Caco-2 (cell line): ENCODE measurements at regions not wholly inside any gene's neighbourhood (a gene's known extent, or its start where the extent isn't known, plus 50 kb on each side); places are given as distances from the start of the nearest gene placed in this dataset.

Experiments used
- BruUV-seq: library from RNA; stranded (reverse); fragments of 400-500 nt; replicated peaks from 2 replicates; lab custom pipeline; 2021; lab: Mats Ljungman, UMichigan
- CTCF ChIA-PET: fragments of 300-600 bp; sonication (Branson Sonifier 250); formaldehyde crosslinking; loops from one replicate; lab custom pipeline; 2022; ENCODE audit warnings: antibody characterized with exemption; lab: Charles Lee
- POLR2A ChIA-PET: fragments of 300-600 bp; sonication (Branson Sonifier 250); formaldehyde crosslinking; loops from one replicate; lab custom pipeline; 2022; ENCODE audit warnings: antibody characterized with exemption; lab: Charles Lee
- DNase-seq, 2 experiments: peaks; one replicate each; pipeline versions ENCODE4 v3.0.0 to v3.0.0-alpha.2; 2020 to 2022
- H3K27me3 ChIP-seq: replicated peaks from 2 replicates; pipeline ENCODE4 v1.6.0; 2011; ENCODE audit warnings: low read length; ENCODE audit not compliant: control insufficient read depth, insufficient read depth
- H3K36me3 ChIP-seq: 2 replicates; pipeline ENCODE4 v1.5.1; 2011; ENCODE audit warnings: low read length; ENCODE audit not compliant: control insufficient read depth, insufficient read depth
- H3K4me1 ChIP-seq: fragments of 250-450 bp; sonication (Bioruptor Pico); 2 replicates; pipeline ENCODE4 v1.5.1; 2020; ENCODE audit warnings: mild to moderate bottlenecking
- H3K4me3 ChIP-seq: 2 replicates; pipeline ENCODE4 v1.5.1; 2011; ENCODE audit warnings: low read depth, mild to moderate bottlenecking, control low read depth, low read length
- H3K9me3 ChIP-seq: fragments of 250-450 bp; sonication (Bioruptor Pico); 2 replicates; pipeline ENCODE4 v1.5.1; 2020; ENCODE audit warnings: mild to moderate bottlenecking, moderate library complexity
- H3K27ac Mint-ChIP-seq: one replicate; pipeline ENCODE4 v1.8.0; 2022; ENCODE audit warnings: mixed read lengths; ENCODE audit not compliant: unreplicated experiment
- H3K27me3 Mint-ChIP-seq: one replicate; pipeline ENCODE4 v1.8.0; 2022; ENCODE audit warnings: mixed read lengths; ENCODE audit not compliant: insufficient read depth, unreplicated experiment
- H3K36me3 Mint-ChIP-seq: one replicate; pipeline ENCODE4 v1.8.0; 2022; ENCODE audit warnings: mild to moderate bottlenecking, mixed read lengths; ENCODE audit not compliant: insufficient read depth, unreplicated experiment
- H3K4me1 Mint-ChIP-seq: one replicate; pipeline ENCODE4 v1.8.0; 2022; ENCODE audit warnings: low read depth, mixed read lengths; ENCODE audit not compliant: unreplicated experiment
- H3K4me3 Mint-ChIP-seq: one replicate; pipeline ENCODE4 v1.8.0; 2022; ENCODE audit warnings: mild to moderate bottlenecking, moderate library complexity, mixed read lengths; ENCODE audit not compliant: unreplicated experiment
- H3K9me3 Mint-ChIP-seq: one replicate; pipeline ENCODE4 v1.8.0; 2022; ENCODE audit warnings: mixed read lengths; ENCODE audit not compliant: unreplicated experiment
- intact Hi-C: fragments of 100-400 bp; cut with micrococcal nuclease; formaldehyde crosslinking; loops from one replicate; pipeline ENCODE4 v1.10.0; 2022; ENCODE audit not compliant: unreplicated experiment
- TF ChIP-seq, protein P1 (sequence below), 2 experiments: fragments of 200-600 bp in 1 of 2; IDR thresholded peaks; 1 replicate in 1 of 2; 2 replicates in 1 of 2; pipeline versions ENCODE4 v1.5.1 to v1.8.0; 2011 to 2022; ENCODE audit warnings: antibody characterized with exemption in 1 of 2, control low read depth in 1 of 2, inconsistent platforms in 1 of 2, low read depth in 1 of 2, low read length in 1 of 2, mild to moderate bottlenecking in 1 of 2, moderate library complexity in 1 of 2; ENCODE audit not compliant: insufficient read depth in 1 of 2, severe bottlenecking in 1 of 2, unreplicated experiment in 1 of 2

DNA sequence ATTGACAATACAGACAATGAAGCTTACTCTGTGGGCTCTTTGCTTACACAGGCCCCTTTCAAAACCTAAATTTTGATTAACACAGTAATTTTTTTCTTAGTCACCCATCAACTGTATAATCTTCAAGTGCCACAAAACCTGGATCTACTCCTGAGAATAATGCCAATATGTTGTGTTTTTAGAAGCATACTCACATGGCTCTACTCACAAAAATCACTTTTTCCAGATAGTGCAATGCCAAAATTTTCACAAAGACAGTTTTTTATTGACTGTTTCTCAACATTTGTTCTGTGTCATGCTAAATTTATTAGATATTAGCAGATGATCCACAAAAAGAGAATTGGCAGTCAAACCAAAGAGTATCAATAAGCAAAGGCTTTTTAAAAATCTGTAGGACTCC, 493.7 kb upstream of the C1orf87 start:
- H3K4me3 ChIP-seq: no peak overlapping the region
- ChIA-PET POLR2A (no interaction called here), CTCF (no interaction called here)
- no peaks in the 10 kb centered on the region for H3K27me3 ChIP-seq
- no peak for DNase-seq
- no peaks in the 10 kb centered on the region for H3K36me3 ChIP-seq
- intact Hi-C loops: no loop called here
- Mint-ChIP-seq H3K9me3 (no peaks in the 10 kb centered on the region), H3K4me3 (no peak overlapping the region), H3K27ac (no peak overlapping the region), H3K4me1 (no peaks in the 10 kb centered on the region), H3K36me3 (no peaks in the 10 kb centered on the region), H3K27me3 (no peaks in the 10 kb centered on the region)
- H3K9me3 ChIP-seq: no peaks in the 10 kb centered on the region
- no peaks in the 10 kb centered on the region for H3K4me1 ChIP-seq
- TF ChIP-seq, protein P1, sequence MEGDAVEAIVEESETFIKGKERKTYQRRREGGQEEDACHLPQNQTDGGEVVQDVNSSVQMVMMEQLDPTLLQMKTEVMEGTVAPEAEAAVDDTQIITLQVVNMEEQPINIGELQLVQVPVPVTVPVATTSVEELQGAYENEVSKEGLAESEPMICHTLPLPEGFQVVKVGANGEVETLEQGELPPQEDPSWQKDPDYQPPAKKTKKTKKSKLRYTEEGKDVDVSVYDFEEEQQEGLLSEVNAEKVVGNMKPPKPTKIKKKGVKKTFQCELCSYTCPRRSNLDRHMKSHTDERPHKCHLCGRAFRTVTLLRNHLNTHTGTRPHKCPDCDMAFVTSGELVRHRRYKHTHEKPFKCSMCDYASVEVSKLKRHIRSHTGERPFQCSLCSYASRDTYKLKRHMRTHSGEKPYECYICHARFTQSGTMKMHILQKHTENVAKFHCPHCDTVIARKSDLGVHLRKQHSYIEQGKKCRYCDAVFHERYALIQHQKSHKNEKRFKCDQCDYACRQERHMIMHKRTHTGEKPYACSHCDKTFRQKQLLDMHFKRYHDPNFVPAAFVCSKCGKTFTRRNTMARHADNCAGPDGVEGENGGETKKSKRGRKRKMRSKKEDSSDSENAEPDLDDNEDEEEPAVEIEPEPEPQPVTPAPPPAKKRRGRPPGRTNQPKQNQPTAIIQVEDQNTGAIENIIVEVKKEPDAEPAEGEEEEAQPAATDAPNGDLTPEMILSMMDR (IDR thresholded peaks at IDR 0.05; ENCODE audit: insufficient read depth in 1 of 2, low read depth in 1 of 2, low read length in 1 of 2, severe bottlenecking in 1 of 2, unreplicated experiment in 1 of 2): no peak
- no TSS peak for BruUV-seq

DNA sequence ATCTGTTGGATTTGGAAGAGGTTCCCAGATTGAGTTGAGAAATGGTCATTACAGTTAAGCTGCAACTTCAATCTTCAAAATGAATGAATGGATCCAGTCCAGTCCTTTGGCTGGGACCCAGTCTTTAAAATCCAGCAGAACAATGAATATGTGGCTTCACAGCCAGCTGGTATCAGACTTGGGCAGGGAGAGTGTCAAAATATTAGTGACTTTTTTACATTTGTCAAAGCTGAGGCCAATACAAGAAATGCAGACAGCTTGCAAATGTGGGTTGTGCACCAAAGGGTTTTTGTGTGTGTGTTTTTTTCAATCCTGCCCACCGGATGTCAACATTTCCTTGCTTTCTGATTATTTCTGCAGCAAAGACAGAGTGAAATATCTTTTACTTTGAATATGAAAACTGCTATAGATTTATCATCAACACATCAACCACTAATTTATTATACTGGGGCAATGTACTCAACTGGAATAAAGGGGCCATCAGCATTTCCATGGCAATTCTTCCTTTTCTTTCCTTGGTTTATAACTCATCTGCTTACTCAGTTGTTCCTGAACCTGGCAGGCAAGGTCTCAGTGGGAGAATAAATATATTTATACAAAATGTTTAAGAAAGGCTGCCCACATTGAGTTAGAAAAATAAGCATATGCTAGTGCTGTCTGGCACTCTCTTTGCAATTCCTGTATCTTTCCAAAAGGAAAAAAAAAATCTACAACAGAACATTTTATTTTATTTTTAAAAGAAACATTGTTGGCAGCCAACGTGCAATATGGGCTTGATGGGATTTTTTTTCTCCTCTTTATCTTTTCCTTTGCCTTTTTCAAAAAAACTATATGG, 491.6 kb upstream of the C1orf87 start:
- H3K27ac Mint-ChIP-seq: no peak overlapping the region
- H3K27me3 ChIP-seq: no peaks in the 10 kb centered on the region
- no peaks in the 10 kb centered on the region for H3K9me3 Mint-ChIP-seq
- intact Hi-C loops: no loop called here
- H3K9me3 ChIP-seq: no peaks in the 10 kb centered on the region
- H3K4me3 Mint-ChIP-seq: no peak overlapping the region
- ChIA-PET CTCF (no interaction called here), POLR2A (no interaction called here)
- H3K4me3 ChIP-seq: no peak overlapping the region
- TF ChIP-seq, protein P1 (IDR thresholded peaks at IDR 0.05; ENCODE audit: insufficient read depth in 1 of 2, low read depth in 1 of 2, low read length in 1 of 2, severe bottlenecking in 1 of 2, unreplicated experiment in 1 of 2): no peak
- no TSS peak for BruUV-seq
- H3K36me3 ChIP-seq: no peaks in the 10 kb centered on the region
- H3K27me3 Mint-ChIP-seq: no peaks in the 10 kb centered on the region
- no peaks in the 10 kb centered on the region for H3K36me3 Mint-ChIP-seq
- H3K4me1 ChIP-seq: no peaks in the 10 kb centered on the region
- H3K4me1 Mint-ChIP-seq: no peaks in the 10 kb centered on the region
- DNase-seq: no peak

DNA sequence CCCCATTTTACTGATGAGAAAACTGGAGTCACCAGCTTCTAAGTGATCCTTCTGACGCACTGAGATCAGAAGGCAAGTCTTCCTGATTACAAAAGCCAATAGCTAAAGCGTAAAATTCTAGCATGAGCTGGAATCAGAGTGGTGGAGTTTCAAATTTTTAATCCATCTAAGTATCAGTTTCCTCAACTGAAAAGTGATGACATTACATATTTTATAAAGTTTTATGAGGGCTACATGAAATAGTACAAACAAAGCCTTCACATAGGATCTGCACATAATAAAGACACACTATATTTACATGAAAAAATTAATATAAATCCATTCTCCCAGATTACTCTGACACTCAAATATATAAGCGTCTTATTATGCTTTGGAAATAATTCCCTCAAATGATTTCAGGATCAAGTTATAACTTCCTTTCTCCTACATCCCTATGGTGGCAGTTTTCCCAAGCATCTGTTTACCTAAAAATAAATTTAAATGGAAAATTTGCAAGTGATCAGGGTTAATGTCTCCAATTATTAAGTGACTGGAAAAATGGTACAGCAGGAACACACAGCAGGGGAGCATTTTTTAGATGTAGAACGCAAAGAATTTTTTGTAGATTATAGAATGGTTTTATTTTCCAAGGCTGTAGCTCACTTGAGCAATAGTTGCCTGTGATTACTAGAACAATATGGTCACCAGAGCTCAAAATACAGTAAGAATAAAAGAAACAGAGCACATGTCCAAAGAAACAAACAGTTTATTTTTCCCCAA, 490.4 kb upstream of the C1orf87 start:
- TF ChIP-seq, protein P1 (IDR thresholded peaks at IDR 0.05; ENCODE audit: insufficient read depth in 1 of 2, low read depth in 1 of 2, low read length in 1 of 2, severe bottlenecking in 1 of 2, unreplicated experiment in 1 of 2): no peak
- ChIA-PET CTCF (interaction anchor here (0.6 kb wide), 2 partner anchors 54 to 1274 kb away, joined by 4 to 6 read pairs; no protein-coding TSS in a partner anchor), POLR2A (no interaction called here)
- no peak overlapping the region for H3K27ac Mint-ChIP-seq
- no peak overlapping the region for H3K4me3 Mint-ChIP-seq
- intact Hi-C loops: no loop called here
- H3K4me1 Mint-ChIP-seq: no peaks in the 10 kb centered on the region
- no peaks in the 10 kb centered on the region for H3K27me3 Mint-ChIP-seq
- no peaks in the 10 kb centered on the region for H3K9me3 Mint-ChIP-seq
- BruUV-seq: no TSS peak
- Histone ChIP-seq H3K27me3 (no peaks in the 10 kb centered on the region), H3K36me3 (no peaks in the 10 kb centered on the region), H3K4me1 (no peaks in the 10 kb centered on the region), H3K4me3 (no peak overlapping the region), H3K9me3 (no peaks in the 10 kb centered on the region)
- DNase-seq: no peak
- H3K36me3 Mint-ChIP-seq: no peaks in the 10 kb centered on the region
